OCI-LY7 (cell line): ENCODE measurements at regions not wholly inside any gene's neighbourhood (a gene's known extent, or its start where the extent isn't known, plus 50 kb on each side); places are given as distances from the start of the nearest gene placed in this dataset.

ENCODE experiments used
- CTCF ChIP-seq: fragments of 200-600 bp; sonication (generic); conservative IDR thresholded peaks from 2 replicates; pipeline ENCODE4 v1.5.1; 2014; ENCODE audit warnings: mild to moderate bottlenecking, antibody characterized with exemption, low read length, moderate library complexity, mixed read lengths
- EZH2phosphoT487 ChIP-seq: fragments of 200-600 bp; sonication (generic); IDR thresholded peaks from 2 replicates; pipeline ENCODE4 v1.6.1; 2018; ENCODE audit warnings: low read depth, borderline replicate concordance, mild to moderate bottlenecking, mixed run types, antibody characterized with exemption, low read length, moderate library complexity, mixed read lengths

- TF ChIP-seq CTCF = no peak
- no peak for TF ChIP-seq EZH2phosphoT487
These were observed 82.5 kb downstream of the TMEM168 start for GRCh38 chr7:112707655-112708054.
